ENCODE measurements at regions not wholly inside any gene's neighbourhood (a gene's known extent, or its start where the extent isn't known, plus 50 kb on each side); places are given as distances from the start of the nearest gene placed in this dataset.

DNA sequence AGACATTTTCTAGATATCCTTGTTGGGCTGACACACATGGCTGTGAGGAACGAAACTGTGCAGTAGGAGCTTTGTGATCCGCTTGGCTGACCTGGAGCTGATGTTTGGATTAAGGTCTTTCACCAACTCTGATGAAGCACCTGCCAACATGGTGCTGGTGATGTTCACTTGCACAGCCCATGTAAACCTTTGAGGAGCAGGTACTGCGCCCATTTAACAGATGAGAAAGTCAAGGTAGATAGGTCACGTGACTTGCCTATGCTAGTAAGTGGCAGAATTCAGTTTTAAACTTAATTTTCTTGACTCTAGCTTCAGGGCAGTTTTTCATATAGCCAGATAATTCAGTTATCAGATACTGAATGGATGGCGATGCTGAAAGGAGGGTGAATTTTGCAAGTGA lies 351.9 kb downstream of the RPS24 start:
- no peak overlapping the region for H3K4me3 ChIP-seq (ENCODE audit: low read length)
- POLR2A ChIA-PET (ENCODE audit: unreplicated experiment) = no interaction called here
- DNase-seq (no peak), ATAC-seq (no peak)
- no peak overlapping the region for H3K4me2 ChIP-seq (ENCODE audit: low read length)
- H3K27me3 ChIP-seq (ENCODE audit: low read length) = peaks cover 68% of the 10 kb centered on the region
- no peaks in the 10 kb centered on the region for H4K20me1 ChIP-seq (ENCODE audit: low read length)
- TF ChIP-seq CTCF (conservative IDR thresholded peaks at IDR 0.05; ENCODE audit: low read depth, low read length) = no peak
- TF ChIP-seq EZH2phosphoT487 (IDR thresholded peaks at IDR 0.05; ENCODE audit: borderline replicate concordance, low read length) = no peak
- no peak for TF ChIP-seq EZH2 (IDR thresholded peaks at IDR 0.05; ENCODE audit: low read length, unreplicated experiment)
- H3K9me2 ChIP-seq (replicated peaks; ENCODE audit: low read length) = no peaks in the 10 kb centered on the region
- H3F3A ChIP-seq (ENCODE audit: low read length, unreplicated experiment) = no peaks in the 10 kb centered on the region
- H3K9ac ChIP-seq (ENCODE audit: low read length) = no peak overlapping the region
- BruUV-seq (replicated peaks) = no TSS peak
- intact Hi-C loops (cut with micrococcal nuclease) = loop anchor here (10.0 kb wide), 1 partner anchor 171 kb away; no protein-coding TSS in a partner anchor
- CTCF ChIA-PET = no interaction called here
- no peaks in the 10 kb centered on the region for H3K79me2 ChIP-seq (ENCODE audit: low read length)
- no peaks in the 10 kb centered on the region for H3K36me3 ChIP-seq (ENCODE audit: low read depth, low read length)
- no peak overlapping the region for H2AFZ ChIP-seq (ENCODE audit: low read length)
- H3K4me1 ChIP-seq (ENCODE audit: insufficient read depth, low read length) = peaks cover 12% of the 10 kb centered on the region
- no peaks in the 10 kb centered on the region for H3K9me3 ChIP-seq (ENCODE audit: low read length)
- H3K27ac ChIP-seq (ENCODE audit: low read length) = no peak overlapping the region

GRCh38 chr10:78386509-78386908 lies 352.8 kb downstream of the RPS24 start:
- no peak overlapping the region for H3K27ac ChIP-seq (ENCODE audit: low read length)
- H3K4me2 ChIP-seq (ENCODE audit: low read length) = no peak overlapping the region
- no peaks in the 10 kb centered on the region for H3K79me2 ChIP-seq (ENCODE audit: low read length)
- H3K4me1 ChIP-seq (ENCODE audit: insufficient read depth, low read length) = peaks cover 12% of the 10 kb centered on the region
- peaks cover 76% of the 10 kb centered on the region for H3K27me3 ChIP-seq (ENCODE audit: low read length)
- no TSS peak for BruUV-seq (replicated peaks)
- no peak overlapping the region for H3K4me3 ChIP-seq (ENCODE audit: low read length)
- ChIA-PET CTCF (no interaction called here), POLR2A (ENCODE audit: unreplicated experiment) (no interaction called here)
- no peaks in the 10 kb centered on the region for H3K9me3 ChIP-seq (ENCODE audit: low read length)
- H3F3A ChIP-seq (ENCODE audit: low read length, unreplicated experiment) = no peaks in the 10 kb centered on the region
- no peak for TF ChIP-seq EZH2 (IDR thresholded peaks at IDR 0.05; ENCODE audit: low read length, unreplicated experiment)
- TF ChIP-seq CTCF (conservative IDR thresholded peaks at IDR 0.05; ENCODE audit: low read depth, low read length) = no peak
- TF ChIP-seq EZH2phosphoT487 (IDR thresholded peaks at IDR 0.05; ENCODE audit: borderline replicate concordance, low read length) = no peak
- H3K9me2 ChIP-seq (replicated peaks; ENCODE audit: low read length) = no peaks in the 10 kb centered on the region
- no peak for ATAC-seq
- DNase-seq = no peak
- intact Hi-C loops (cut with micrococcal nuclease) = loop anchor here (10.0 kb wide), 1 partner anchor 172 kb away; no protein-coding TSS in a partner anchor
- no peaks in the 10 kb centered on the region for H3K36me3 ChIP-seq (ENCODE audit: low read depth, low read length)
- no peak overlapping the region for H2AFZ ChIP-seq (ENCODE audit: low read length)
- H3K9ac ChIP-seq (ENCODE audit: low read length) = no peak overlapping the region
- H4K20me1 ChIP-seq (ENCODE audit: low read length) = no peaks in the 10 kb centered on the region

DNA sequence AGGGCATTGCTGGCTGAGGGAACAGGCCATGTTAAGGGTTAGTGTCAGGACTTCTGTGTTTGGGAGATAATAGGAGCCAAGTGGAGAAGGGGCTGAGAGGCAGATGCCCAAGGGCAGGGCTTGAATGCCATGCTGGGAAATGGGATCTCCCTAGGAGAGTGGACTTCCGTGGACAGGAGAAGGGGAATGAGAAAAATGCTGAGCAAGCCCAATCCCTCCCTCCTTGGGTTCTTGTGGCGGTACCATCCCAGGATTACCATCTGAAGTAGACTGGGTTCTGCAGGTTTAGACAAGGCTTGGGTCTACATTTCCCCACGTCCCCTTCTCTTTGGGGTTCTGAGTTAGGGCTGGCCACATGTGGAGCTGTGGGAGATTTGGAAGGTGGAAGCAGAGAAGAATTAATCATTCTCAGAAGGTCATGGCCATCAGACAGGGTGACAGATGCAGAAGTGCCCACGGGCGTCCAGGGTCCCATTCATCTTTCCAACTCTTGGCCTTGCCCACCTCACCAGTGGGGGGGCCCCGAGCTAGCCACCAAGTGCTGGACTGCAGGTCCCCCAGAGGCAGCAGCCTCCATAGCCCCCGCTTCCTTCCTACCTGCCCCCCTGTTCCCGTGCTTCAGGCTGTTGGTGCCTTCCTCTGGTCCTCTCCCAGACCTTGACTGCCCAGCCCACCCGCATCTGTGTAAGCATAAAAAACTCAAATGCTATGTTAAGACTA lies 354.8 kb downstream of the RPS24 start:
- BruUV-seq (replicated peaks) = no TSS peak
- peaks cover 91% of the 10 kb centered on the region for H3K27me3 ChIP-seq (ENCODE audit: low read length)
- no peak for ATAC-seq

More for the DNA sequence above, 354.8 kb downstream of the RPS24 start:
- Histone ChIP-seq H4K20me1 (ENCODE audit: low read length) (no peaks in the 10 kb centered on the region), H3K9me3 (ENCODE audit: low read length) (no peaks in the 10 kb centered on the region), H3K9ac (ENCODE audit: low read length) (no peak overlapping the region), H2AFZ (ENCODE audit: low read length) (no peak overlapping the region), H3K79me2 (ENCODE audit: low read length) (no peaks in the 10 kb centered on the region), H3F3A (ENCODE audit: low read length, unreplicated experiment) (no peaks in the 10 kb centered on the region), H3K36me3 (ENCODE audit: low read depth, low read length) (no peaks in the 10 kb centered on the region), H3K27ac (ENCODE audit: low read length) (no peak overlapping the region), H3K4me2 (ENCODE audit: low read length) (no peak overlapping the region), H3K4me1 (ENCODE audit: insufficient read depth, low read length) (peaks cover 7% of the 10 kb centered on the region), H3K4me3 (ENCODE audit: low read length) (no peak overlapping the region), H3K9me2 (replicated peaks; ENCODE audit: low read length) (no peaks in the 10 kb centered on the region)
- TF ChIP-seq EZH2phosphoT487 (IDR thresholded peaks at IDR 0.05; ENCODE audit: borderline replicate concordance, low read length) = no peak
- no peak for TF ChIP-seq EZH2 (IDR thresholded peaks at IDR 0.05; ENCODE audit: low read length, unreplicated experiment)
- TF ChIP-seq CTCF (conservative IDR thresholded peaks at IDR 0.05; ENCODE audit: low read depth, low read length) = no peak
- ChIA-PET CTCF (no interaction called here), POLR2A (ENCODE audit: unreplicated experiment) (no interaction called here)
- DNase-seq = no peak
- intact Hi-C loops (cut with micrococcal nuclease) = loop anchor here (10.0 kb wide), 1 partner anchor 174 kb away; no protein-coding TSS in a partner anchor

All from PC-3 (cell line).